ENCODE measurements at regions not wholly inside any gene's neighbourhood (a gene's known extent, or its start where the extent isn't known, plus 50 kb on each side); places are given as distances from the start of the nearest gene placed in this dataset.

GRCh38 chrX:3218442-3218841 lies 128.0 kb downstream of the MXRA5 start:
- no peak overlapping the region for H3K27ac Mint-ChIP-seq
- H3K27me3 Mint-ChIP-seq, result no peaks in the 10 kb centered on the region
- peaks cover 4% of the 10 kb centered on the region for H3K9me3 Mint-ChIP-seq
- H3K4me3 Mint-ChIP-seq, result no peak overlapping the region
- no peaks in the 10 kb centered on the region for H3K4me1 Mint-ChIP-seq
- ChIA-PET POLR2A (no interaction called here), CTCF (no interaction called here)
- DNase-seq, result no peak
- H3K36me3 Mint-ChIP-seq (ENCODE audit: low read depth), result no peaks in the 10 kb centered on the region

- DNase-seq, result no peak
- POLR2A ChIA-PET, result no interaction called here
- Mint-ChIP-seq H3K36me3 (ENCODE audit: low read depth) (no peaks in the 10 kb centered on the region), H3K27me3 (no peaks in the 10 kb centered on the region), H3K4me1 (no peaks in the 10 kb centered on the region), H3K4me3 (no peak overlapping the region), H3K9me3 (peaks cover 4% of the 10 kb centered on the region), H3K27ac (no peak overlapping the region)
- CTCF ChIA-PET, result no interaction called here
Observed at GRCh38 chrX:3216581-3217180, 129.8 kb downstream of the MXRA5 start.

- ChIA-PET POLR2A (no interaction called here), CTCF (no interaction called here)
- Mint-ChIP-seq H3K27me3 (no peaks in the 10 kb centered on the region), H3K9me3 (peaks cover 4% of the 10 kb centered on the region), H3K36me3 (ENCODE audit: low read depth) (no peaks in the 10 kb centered on the region), H3K4me1 (no peaks in the 10 kb centered on the region), H3K27ac (no peak overlapping the region), H3K4me3 (no peak overlapping the region)
- DNase-seq, result no peak
Observed at GRCh38 chrX:3215249-3215648, 131.2 kb downstream of the MXRA5 start.

GRCh38 chrX:3206314-3206713 lies 140.1 kb downstream of the MXRA5 start:
- no peaks in the 10 kb centered on the region for H3K27me3 Mint-ChIP-seq
- no peaks in the 10 kb centered on the region for H3K9me3 Mint-ChIP-seq
- H3K4me3 Mint-ChIP-seq, result no peak overlapping the region
- no peaks in the 10 kb centered on the region for H3K4me1 Mint-ChIP-seq
- no peaks in the 10 kb centered on the region for H3K36me3 Mint-ChIP-seq (ENCODE audit: low read depth)
- ChIA-PET POLR2A (no interaction called here), CTCF (no interaction called here)
- H3K27ac Mint-ChIP-seq, result no peak overlapping the region
- DNase-seq, result no peak

- CTCF ChIA-PET, result no interaction called here
- H3K4me1 Mint-ChIP-seq, result no peaks in the 10 kb centered on the region
- no peaks in the 10 kb centered on the region for H3K9me3 Mint-ChIP-seq
- H3K36me3 Mint-ChIP-seq (ENCODE audit: low read depth), result no peaks in the 10 kb centered on the region
- no peak for DNase-seq
- no peak overlapping the region for H3K4me3 Mint-ChIP-seq
- H3K27me3 Mint-ChIP-seq, result no peaks in the 10 kb centered on the region
- H3K27ac Mint-ChIP-seq, result no peak overlapping the region
- POLR2A ChIA-PET, result no interaction called here
Observed at GRCh38 chrX:3204606-3205005, 141.8 kb downstream of the MXRA5 start.

- Mint-ChIP-seq H3K36me3 (ENCODE audit: low read depth) (no peaks in the 10 kb centered on the region), H3K9me3 (no peaks in the 10 kb centered on the region), H3K4me1 (no peaks in the 10 kb centered on the region), H3K27me3 (no peaks in the 10 kb centered on the region), H3K4me3 (no peak overlapping the region), H3K27ac (no peak overlapping the region)
- POLR2A ChIA-PET, result no interaction called here
- no peak for DNase-seq
- CTCF ChIA-PET, result no interaction called here
Observed at GRCh38 chrX:3195845-3196244, 150.6 kb downstream of the MXRA5 start.

GRCh38 chrX:3192835-3193234 lies 151.6 kb downstream of the ARSF start:
- DNase-seq, result no peak
- no peak overlapping the region for H3K27ac Mint-ChIP-seq
- no peaks in the 10 kb centered on the region for H3K9me3 Mint-ChIP-seq
- POLR2A ChIA-PET, result no interaction called here
- no peaks in the 10 kb centered on the region for H3K27me3 Mint-ChIP-seq
- CTCF ChIA-PET, result no interaction called here
- H3K36me3 Mint-ChIP-seq (ENCODE audit: low read depth), result no peaks in the 10 kb centered on the region
- no peaks in the 10 kb centered on the region for H3K4me1 Mint-ChIP-seq
- no peak overlapping the region for H3K4me3 Mint-ChIP-seq

- CTCF ChIA-PET, result no interaction called here
- no peak overlapping the region for H3K4me3 Mint-ChIP-seq
- H3K9me3 Mint-ChIP-seq, result no peaks in the 10 kb centered on the region
- POLR2A ChIA-PET, result no interaction called here
- no peaks in the 10 kb centered on the region for H3K27me3 Mint-ChIP-seq
- no peaks in the 10 kb centered on the region for H3K4me1 Mint-ChIP-seq
- DNase-seq, result no peak
- H3K27ac Mint-ChIP-seq, result no peak overlapping the region
- no peaks in the 10 kb centered on the region for H3K36me3 Mint-ChIP-seq (ENCODE audit: low read depth)
Observed at GRCh38 chrX:3191796-3192195, 150.5 kb downstream of the ARSF start.

- no peaks in the 10 kb centered on the region for H3K36me3 Mint-ChIP-seq (ENCODE audit: low read depth)
- CTCF ChIA-PET, result no interaction called here
- POLR2A ChIA-PET, result no interaction called here
- H3K27ac Mint-ChIP-seq, result no peak overlapping the region
- no peaks in the 10 kb centered on the region for H3K9me3 Mint-ChIP-seq
- no peak overlapping the region for H3K4me3 Mint-ChIP-seq
- DNase-seq, result no peak
- no peaks in the 10 kb centered on the region for H3K27me3 Mint-ChIP-seq
- no peaks in the 10 kb centered on the region for H3K4me1 Mint-ChIP-seq
Observed at GRCh38 chrX:3191201-3191600, 149.9 kb downstream of the ARSF start.

GRCh38 chrX:3184176-3184930 lies 143.1 kb downstream of the ARSF start:
- DNase-seq, result no peak
- POLR2A ChIA-PET, result no interaction called here
- no peaks in the 10 kb centered on the region for H3K27me3 Mint-ChIP-seq
- CTCF ChIA-PET, result no interaction called here
- no peaks in the 10 kb centered on the region for H3K9me3 Mint-ChIP-seq
- H3K27ac Mint-ChIP-seq, result no peak overlapping the region
- no peaks in the 10 kb centered on the region for H3K4me1 Mint-ChIP-seq
- H3K4me3 Mint-ChIP-seq, result no peak overlapping the region
- H3K36me3 Mint-ChIP-seq (ENCODE audit: low read depth), result no peaks in the 10 kb centered on the region

- POLR2A ChIA-PET, result no interaction called here
- CTCF ChIA-PET, result no interaction called here
- Mint-ChIP-seq H3K9me3 (no peaks in the 10 kb centered on the region), H3K27me3 (no peaks in the 10 kb centered on the region), H3K4me1 (no peaks in the 10 kb centered on the region), H3K27ac (no peak overlapping the region), H3K36me3 (ENCODE audit: low read depth) (no peaks in the 10 kb centered on the region), H3K4me3 (no peak overlapping the region)
- DNase-seq, result no peak
Observed at GRCh38 chrX:3181846-3182245, 140.6 kb downstream of the ARSF start.

GRCh38 chrX:3178329-3178728 lies 137.1 kb downstream of the ARSF start:
- no peaks in the 10 kb centered on the region for H3K4me1 Mint-ChIP-seq
- POLR2A ChIA-PET, result no interaction called here
- CTCF ChIA-PET, result no interaction called here
- no peaks in the 10 kb centered on the region for H3K27me3 Mint-ChIP-seq
- H3K4me3 Mint-ChIP-seq, result no peak overlapping the region
- H3K27ac Mint-ChIP-seq, result no peak overlapping the region
- no peak for DNase-seq
- H3K9me3 Mint-ChIP-seq, result no peaks in the 10 kb centered on the region
- H3K36me3 Mint-ChIP-seq (ENCODE audit: low read depth), result no peaks in the 10 kb centered on the region

- Mint-ChIP-seq H3K4me1 (no peaks in the 10 kb centered on the region), H3K4me3 (no peak overlapping the region), H3K36me3 (ENCODE audit: low read depth) (no peaks in the 10 kb centered on the region), H3K27me3 (no peaks in the 10 kb centered on the region), H3K9me3 (no peaks in the 10 kb centered on the region), H3K27ac (no peak overlapping the region)
- ChIA-PET POLR2A (no interaction called here), CTCF (no interaction called here)
- DNase-seq, result no peak
Observed at GRCh38 chrX:3177851-3178250, 136.6 kb downstream of the ARSF start.

GRCh38 chrX:3176439-3176820 lies 135.2 kb downstream of the ARSF start:
- no peaks in the 10 kb centered on the region for H3K9me3 Mint-ChIP-seq
- H3K4me1 Mint-ChIP-seq, result no peaks in the 10 kb centered on the region
- CTCF ChIA-PET, result no interaction called here
- no peaks in the 10 kb centered on the region for H3K36me3 Mint-ChIP-seq (ENCODE audit: low read depth)
- H3K4me3 Mint-ChIP-seq, result no peak overlapping the region
- no peak overlapping the region for H3K27ac Mint-ChIP-seq
- POLR2A ChIA-PET, result no interaction called here
- no peaks in the 10 kb centered on the region for H3K27me3 Mint-ChIP-seq
- no peak for DNase-seq
